Thyroid gland (tissue), 4 donors: ENCODE measurements at regions not wholly inside any gene's neighbourhood (a gene's known extent, or its start where the extent isn't known, plus 50 kb on each side); places are given as distances from the start of the nearest gene placed in this dataset.

Experiments
- CTCF ChIP-seq, 6 experiments: fragments of 200-600 bp in 3 of 6; fragments of 450-650 bp in 3 of 6; sonication (generic) in 3 of 6; IDR thresholded peaks; one replicate each; pipeline ENCODE4 v1.5.1; 2016 to 2019; ENCODE audit warnings: antibody characterized with exemption in 6 of 6, mild to moderate bottlenecking in 2 of 6, inconsistent platforms in 1 of 6, moderate library complexity in 1 of 6
- POLR2A ChIP-seq, 2 donors: fragments of 450-650 bp; IDR thresholded peaks; one replicate each; pipeline ENCODE4 v1.6.1; 2017; ENCODE audit warnings: antibody characterized with exemption in 2 of 2, mild to moderate bottlenecking in 2 of 2, moderate library complexity in 1 of 2

GRCh38 chr1:38292969-38293368 is 246.4 kb upstream of the POU3F1 start:
- TF ChIP-seq POLR2A (IDR thresholded peaks at IDR 0.05) (no peak), CTCF (IDR thresholded peaks at IDR 0.05) (no peak)
